ENCODE measurements at regions not wholly inside any gene's neighbourhood (a gene's known extent, or its start where the extent isn't known, plus 50 kb on each side); places are given as distances from the start of the nearest gene placed in this dataset.

GRCh38 chr7:131244259-131244852, 83.3 kb upstream of the MKLN1 start:
- TF ChIP-seq REST (IDR thresholded peaks at IDR 0.05; ENCODE audit: low read depth) (no peak), YY1 (IDR thresholded peaks at IDR 0.05; ENCODE audit: low read depth) (no peak), MAX (IDR thresholded peaks at IDR 0.05) (no peak), RAD21 (IDR thresholded peaks at IDR 0.05; ENCODE audit: low read depth) (no peak), ZBTB7A (IDR thresholded peaks at IDR 0.05; ENCODE audit: low read depth) (no peak), USF1 (IDR thresholded peaks at IDR 0.05) (no peak), EGR1 (IDR thresholded peaks at IDR 0.05) (no peak), TCF12 (IDR thresholded peaks at IDR 0.05; ENCODE audit: low read depth) (no peak), EP300 (IDR thresholded peaks at IDR 0.05; ENCODE audit: borderline replicate concordance) (no peak)

- TF ChIP-seq USF1 (IDR thresholded peaks at IDR 0.05) (no peak), TCF12 (IDR thresholded peaks at IDR 0.05; ENCODE audit: low read depth) (no peak), RAD21 (IDR thresholded peaks at IDR 0.05; ENCODE audit: low read depth) (no peak), TEAD4 (IDR thresholded peaks at IDR 0.05) (no peak), TAF1 (IDR thresholded peaks at IDR 0.05; ENCODE audit: low read depth) (no peak), CREB1 (IDR thresholded peaks at IDR 0.05; ENCODE audit: low read depth) (no peak), MAX (IDR thresholded peaks at IDR 0.05) (no peak), EP300 (IDR thresholded peaks at IDR 0.05; ENCODE audit: borderline replicate concordance) (no peak), REST (IDR thresholded peaks at IDR 0.05; ENCODE audit: low read depth) (no peak), YY1 (IDR thresholded peaks at IDR 0.05; ENCODE audit: low read depth) (no peak), ZBTB7A (IDR thresholded peaks at IDR 0.05; ENCODE audit: low read depth) (no peak), EGR1 (IDR thresholded peaks at IDR 0.05) (no peak), NFIC (IDR thresholded peaks at IDR 0.05) (no peak), FOXM1 (IDR thresholded peaks at IDR 0.05; ENCODE audit: borderline replicate concordance, low read depth) (no peak), CEBPB (IDR thresholded peaks at IDR 0.05) (no peak)
Measured at GRCh38 chr7:131249003-131249402, 78.7 kb upstream of the MKLN1 start.

- no peak for TF ChIP-seq EP300 (IDR thresholded peaks at IDR 0.05; ENCODE audit: borderline replicate concordance)
- TF ChIP-seq REST (IDR thresholded peaks at IDR 0.05; ENCODE audit: low read depth) = no peak
- TF ChIP-seq NFIC (IDR thresholded peaks at IDR 0.05) = no peak
- TF ChIP-seq YY1 (IDR thresholded peaks at IDR 0.05; ENCODE audit: low read depth) = no peak
- no peak for TF ChIP-seq RAD21 (IDR thresholded peaks at IDR 0.05; ENCODE audit: low read depth)
- no peak for TF ChIP-seq USF1 (IDR thresholded peaks at IDR 0.05)
- TF ChIP-seq TAF1 (IDR thresholded peaks at IDR 0.05; ENCODE audit: low read depth) = no peak
- TF ChIP-seq CREB1 (IDR thresholded peaks at IDR 0.05; ENCODE audit: low read depth) = no peak
Measured at GRCh38 chr7:131249483-131249882, 78.2 kb upstream of the MKLN1 start.

GRCh38 chr7:131250331-131250730, 77.3 kb upstream of the MKLN1 start:
- no peak for TF ChIP-seq REST (IDR thresholded peaks at IDR 0.05; ENCODE audit: low read depth)
- no peak for TF ChIP-seq USF1 (IDR thresholded peaks at IDR 0.05)
- no peak for TF ChIP-seq ZBTB7A (IDR thresholded peaks at IDR 0.05; ENCODE audit: low read depth)
- TF ChIP-seq RAD21 (IDR thresholded peaks at IDR 0.05; ENCODE audit: low read depth) = no peak
- no peak for TF ChIP-seq FOXM1 (IDR thresholded peaks at IDR 0.05; ENCODE audit: borderline replicate concordance, low read depth)
- TF ChIP-seq YY1 (IDR thresholded peaks at IDR 0.05; ENCODE audit: low read depth) = no peak
- TF ChIP-seq EGR1 (IDR thresholded peaks at IDR 0.05) = no peak
- TF ChIP-seq MAX (IDR thresholded peaks at IDR 0.05) = no peak
- no peak for TF ChIP-seq CREB1 (IDR thresholded peaks at IDR 0.05; ENCODE audit: low read depth)

All from Ishikawa (cell line).